ENCODE measurements at regions not wholly inside any gene's neighbourhood (a gene's known extent, or its start where the extent isn't known, plus 50 kb on each side); places are given as distances from the start of the nearest gene placed in this dataset.

DNA sequence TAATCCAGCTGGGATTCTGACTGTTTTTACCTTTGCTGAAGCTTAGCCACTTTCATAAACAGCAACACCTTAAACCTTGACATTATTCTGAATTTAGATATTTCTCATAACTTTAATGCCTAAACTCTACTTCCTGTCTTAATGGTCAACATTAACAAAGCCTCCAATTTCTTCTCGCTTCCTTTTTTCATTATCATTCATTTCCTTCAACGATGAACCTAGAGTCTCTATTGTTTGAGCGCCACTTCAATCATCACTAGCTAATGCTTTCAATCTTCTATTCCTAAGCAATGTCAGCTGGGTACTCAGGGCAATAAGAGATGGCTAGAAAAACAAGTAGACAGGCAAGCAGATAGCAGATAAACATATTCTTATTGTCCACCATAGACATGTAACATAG, 96.6 kb upstream of the TMEM196 start:
- Histone ChIP-seq H3K27me3 (ENCODE audit: control insufficient read depth, insufficient read depth, low read length) (no peaks in the 10 kb centered on the region), H3K36me3 (ENCODE audit: control insufficient read depth, insufficient read depth, low read length) (no peaks in the 10 kb centered on the region), H3K9me3 (ENCODE audit: control insufficient read depth, insufficient read depth, low read depth, low read length) (peaks cover 6% of the 10 kb centered on the region), H3K4me3 (ENCODE audit: low read depth, low read length) (no peak overlapping the region), H3K9ac (ENCODE audit: low read length) (no peak overlapping the region), H3K27ac (ENCODE audit: low read depth, low read length) (no peak overlapping the region), H3K4me1 (ENCODE audit: control insufficient read depth, insufficient read depth, low read length) (no peaks in the 10 kb centered on the region)

DNA sequence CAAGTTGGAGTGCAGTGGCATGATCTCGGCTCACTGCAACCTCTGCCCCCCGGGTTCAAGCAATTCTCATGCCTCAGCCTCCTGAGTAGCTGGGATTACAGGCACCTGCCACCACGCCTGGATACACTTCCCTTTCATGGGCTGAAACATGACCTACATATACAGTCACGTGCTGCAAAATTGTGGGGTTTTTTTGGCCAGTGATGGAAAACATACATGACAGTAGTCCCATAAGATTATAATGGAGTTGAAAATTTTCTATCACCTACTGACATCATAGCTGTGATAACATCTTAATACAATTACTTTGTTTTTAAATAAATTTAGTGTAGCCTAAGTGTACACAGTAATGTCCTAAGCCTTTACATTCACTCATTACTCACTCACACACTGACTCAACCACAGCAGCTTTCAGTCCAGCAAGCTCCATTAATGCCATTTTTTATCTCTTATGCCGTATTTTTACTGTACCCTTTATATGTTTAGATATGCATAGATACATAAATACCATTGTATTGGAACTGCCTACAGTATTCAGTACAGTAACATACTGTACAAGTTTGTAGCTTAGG, 79.9 kb upstream of the TMEM196 start:
- no peak overlapping the region for H3K27ac ChIP-seq (ENCODE audit: low read depth, low read length)
- H3K4me3 ChIP-seq (ENCODE audit: low read depth, low read length): no peak overlapping the region
- no peaks in the 10 kb centered on the region for H3K4me1 ChIP-seq (ENCODE audit: control insufficient read depth, insufficient read depth, low read length)
- no peaks in the 10 kb centered on the region for H3K27me3 ChIP-seq (ENCODE audit: control insufficient read depth, insufficient read depth, low read length)
- H3K9ac ChIP-seq (ENCODE audit: low read length): no peak overlapping the region
- H3K9me3 ChIP-seq (ENCODE audit: control insufficient read depth, insufficient read depth, low read depth, low read length): no peaks in the 10 kb centered on the region
- no peaks in the 10 kb centered on the region for H3K36me3 ChIP-seq (ENCODE audit: control insufficient read depth, insufficient read depth, low read length)

DNA sequence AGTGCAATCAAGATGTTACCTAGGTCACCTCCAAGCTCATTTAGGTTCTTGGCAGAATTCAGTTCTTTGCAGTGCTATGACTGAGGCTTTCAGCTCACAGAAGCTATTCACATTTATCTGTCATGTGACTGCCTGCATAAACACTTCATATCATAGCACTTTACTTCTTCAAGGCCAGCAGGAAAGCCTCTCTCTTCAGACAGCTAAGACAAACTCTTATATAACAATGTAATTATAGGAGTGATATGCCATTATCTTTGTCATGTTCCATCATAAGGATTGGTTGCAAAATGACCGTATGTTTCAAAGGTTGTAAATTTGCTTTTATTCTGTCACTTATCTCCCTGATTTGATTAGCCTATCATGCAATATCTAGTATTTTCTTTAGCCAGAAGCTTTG, 78.8 kb upstream of the TMEM196 start:
- Histone ChIP-seq H3K27ac (ENCODE audit: low read depth, low read length) (no peak overlapping the region), H3K4me3 (ENCODE audit: low read depth, low read length) (no peak overlapping the region), H3K36me3 (ENCODE audit: control insufficient read depth, insufficient read depth, low read length) (no peaks in the 10 kb centered on the region), H3K4me1 (ENCODE audit: control insufficient read depth, insufficient read depth, low read length) (peaks cover 5% of the 10 kb centered on the region; the same call in 1 of the 2 replicates), H3K9ac (ENCODE audit: low read length) (no peak overlapping the region), H3K27me3 (ENCODE audit: control insufficient read depth, insufficient read depth, low read length) (no peaks in the 10 kb centered on the region), H3K9me3 (ENCODE audit: control insufficient read depth, insufficient read depth, low read depth, low read length) (no peaks in the 10 kb centered on the region)

- H3K27me3 ChIP-seq (ENCODE audit: control insufficient read depth, insufficient read depth, low read length): no peaks in the 10 kb centered on the region
- no peak overlapping the region for H3K4me3 ChIP-seq (ENCODE audit: low read depth, low read length)
- H3K4me1 ChIP-seq (ENCODE audit: control insufficient read depth, insufficient read depth, low read length): peaks cover 5% of the 10 kb centered on the region; the same call in 1 of the 2 replicates
Observed at GRCh38 chr7:19851504-19851903, 78.1 kb upstream of the TMEM196 start.

DNA sequence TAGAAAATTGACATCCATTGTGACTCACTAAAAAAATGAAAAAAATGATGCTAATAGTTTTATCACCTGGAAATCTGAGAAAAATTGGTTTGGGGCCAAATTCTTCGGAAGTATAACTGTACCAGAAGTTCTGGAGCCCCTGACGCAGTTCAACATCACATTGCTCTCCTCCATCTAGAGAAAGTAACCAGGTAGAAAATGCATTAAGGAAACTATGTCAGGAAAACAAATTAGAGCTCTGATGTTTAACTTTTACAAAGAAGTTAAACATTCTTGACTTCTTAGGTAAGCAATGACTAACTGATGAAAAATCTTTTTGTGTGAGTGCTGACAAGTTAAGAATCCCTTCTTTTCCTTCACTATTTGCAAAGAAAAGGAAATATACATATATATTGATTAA, 61.1 kb upstream of the TMEM196 start:
- no peak overlapping the region; the same call in 1 of the 2 replicates for H3K27ac ChIP-seq (ENCODE audit: low read depth, low read length)
- H3K36me3 ChIP-seq (ENCODE audit: control insufficient read depth, insufficient read depth, low read length): no peaks in the 10 kb centered on the region
- no peak overlapping the region for H3K9ac ChIP-seq (ENCODE audit: low read length)
- no peaks in the 10 kb centered on the region; the same call in 1 of the 2 replicates for H3K4me1 ChIP-seq (ENCODE audit: control insufficient read depth, insufficient read depth, low read length)
- no peaks in the 10 kb centered on the region for H3K9me3 ChIP-seq (ENCODE audit: control insufficient read depth, insufficient read depth, low read depth, low read length)
- H3K4me3 ChIP-seq (ENCODE audit: low read depth, low read length): no peak overlapping the region
- no peaks in the 10 kb centered on the region for H3K27me3 ChIP-seq (ENCODE audit: control insufficient read depth, insufficient read depth, low read length)

More at GRCh38 chr7:19851504-19851903, 78.1 kb upstream of the TMEM196 start:
- Histone ChIP-seq H3K36me3 (ENCODE audit: control insufficient read depth, insufficient read depth, low read length) (no peaks in the 10 kb centered on the region), H3K27ac (ENCODE audit: low read depth, low read length) (no peak overlapping the region), H3K9ac (ENCODE audit: low read length) (no peak overlapping the region), H3K9me3 (ENCODE audit: control insufficient read depth, insufficient read depth, low read depth, low read length) (no peaks in the 10 kb centered on the region)

- H3K27ac ChIP-seq (ENCODE audit: low read depth, low read length): no peak overlapping the region
- no peaks in the 10 kb centered on the region for H3K27me3 ChIP-seq (ENCODE audit: control insufficient read depth, insufficient read depth, low read length)
- no peak overlapping the region for H3K9ac ChIP-seq (ENCODE audit: low read length)
- no peak overlapping the region for H3K4me3 ChIP-seq (ENCODE audit: low read depth, low read length)
- no peaks in the 10 kb centered on the region; the same call in 1 of the 2 replicates for H3K4me1 ChIP-seq (ENCODE audit: control insufficient read depth, insufficient read depth, low read length)
- no peaks in the 10 kb centered on the region for H3K9me3 ChIP-seq (ENCODE audit: control insufficient read depth, insufficient read depth, low read depth, low read length)
- H3K36me3 ChIP-seq (ENCODE audit: control insufficient read depth, insufficient read depth, low read length): no peaks in the 10 kb centered on the region
Observed at GRCh38 chr7:19830604-19831003, 57.2 kb upstream of the TMEM196 start.

Data from HUES6 (cell line).